Brain microvascular endothelial cell (primary cell): ENCODE measurements at regions not wholly inside any gene's neighbourhood (a gene's known extent, or its start where the extent isn't known, plus 50 kb on each side); places are given as distances from the start of the nearest gene placed in this dataset.
"Not testable (repeated sequence)": the region's sequence is repeated elsewhere in the genome, so short reads cannot be mapped to it uniquely, and the experiment has no call there.

Experiments
- DNase-seq: peaks from one replicate; pipeline ENCODE4 v3.0.0-alpha.2; 2020
- H3K27ac ChIP-seq: fragments of 250-450 bp; sonication (Bioruptor Pico); 2 replicates; pipeline ENCODE4 v1.5.1; 2020; ENCODE audit warnings: mild to moderate bottlenecking, moderate library complexity
- H3K27me3 ChIP-seq: fragments of 250-450 bp; sonication (Bioruptor Pico); replicated peaks from 2 replicates; pipeline ENCODE4 v1.5.1; 2020; ENCODE audit warnings: mild to moderate bottlenecking
- H3K36me3 ChIP-seq: fragments of 250-450 bp; sonication (Bioruptor Pico); replicated peaks from 2 replicates; pipeline ENCODE4 v1.5.1; 2020; ENCODE audit warnings: mild to moderate bottlenecking
- H3K4me3 ChIP-seq: 2 replicates; pipeline ENCODE4 v1.5.1; 2011; ENCODE audit warnings: low read depth, mild to moderate bottlenecking, control low read depth, low read length, moderate library complexity
- CTCF ChIP-seq: IDR thresholded peaks from 2 replicates; pipeline ENCODE4 v1.5.1; 2011; ENCODE audit warnings: low read depth, mild to moderate bottlenecking, moderate library complexity, low read length, control low read depth, inconsistent platforms; ENCODE audit errors: missing control alignments
- in situ Hi-C: cut with HindIII; loops from 2 replicates; pipeline ENCODE4 v1.10.0; 2017; ENCODE audit warnings: low sequenced_read_pairs, low pct_ligation_motif_present

GRCh38 chr5:100708645-100709171, 173.5 kb downstream of the FAM174A start:
- TF ChIP-seq CTCF, result no peak
- no peaks in the 10 kb centered on the region for H3K36me3 ChIP-seq
- H3K27me3 ChIP-seq, result no peaks in the 10 kb centered on the region
- H3K4me3 ChIP-seq, result no peak overlapping the region
- H3K27ac ChIP-seq, result no peak overlapping the region
- no peak for DNase-seq
- in situ Hi-C loops, result no loop called here

DNA sequence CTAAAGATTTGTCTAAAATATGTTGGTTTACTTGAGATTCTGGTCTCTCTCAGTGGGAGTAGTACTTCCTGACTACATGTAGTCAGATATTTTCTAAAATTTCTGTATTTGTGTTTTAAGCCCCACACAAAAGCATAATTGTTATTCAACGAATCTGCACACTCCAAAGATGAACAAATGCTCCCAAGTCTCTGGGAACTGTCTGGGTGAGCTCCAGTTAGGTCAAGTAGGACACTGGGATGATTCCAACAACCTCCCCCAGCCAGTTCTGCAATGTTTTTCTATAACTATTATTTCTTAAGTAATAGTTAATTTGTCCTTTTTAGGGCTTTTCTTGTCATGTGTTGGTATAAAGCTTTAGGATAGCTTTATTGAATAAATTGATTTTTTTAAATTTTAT, 174.6 kb downstream of the FAM174A start:
- Histone ChIP-seq H3K27me3 (no peaks in the 10 kb centered on the region), H3K36me3 (no peaks in the 10 kb centered on the region), H3K4me3 (no peak overlapping the region), H3K27ac (no peak overlapping the region)
- no peak for TF ChIP-seq CTCF
- no peak for DNase-seq
- in situ Hi-C loops, result no loop called here

DNA sequence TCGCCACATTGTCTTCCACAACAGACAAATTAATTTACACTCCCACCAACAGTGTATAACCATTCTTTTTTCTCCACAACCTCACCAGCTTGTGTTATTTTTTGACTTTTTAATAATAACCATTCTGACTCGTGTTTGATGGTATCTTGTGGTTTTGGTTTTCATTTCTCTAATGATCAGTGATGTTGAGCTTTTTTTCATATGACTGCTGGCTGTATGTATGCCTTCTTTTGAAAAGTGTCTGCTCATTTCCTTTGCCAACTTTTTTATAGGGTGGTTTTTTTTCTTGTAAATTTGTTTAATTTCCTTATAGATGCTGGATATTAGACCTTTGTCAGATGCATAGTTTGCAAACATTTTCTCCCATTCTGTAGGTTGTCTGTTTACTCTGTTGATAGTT, 179.6 kb downstream of the FAM174A start:
- in situ Hi-C loops, DNase-seq, H3K36me3 ChIP-seq, H3K4me3 ChIP-seq, H3K27ac ChIP-seq, H3K27me3 ChIP-seq: not testable (repeated sequence)

- TF ChIP-seq CTCF, result no peak
- H3K4me3 ChIP-seq, result no peak overlapping the region
- no peak overlapping the region for H3K27ac ChIP-seq
- no peaks in the 10 kb centered on the region for H3K36me3 ChIP-seq
- in situ Hi-C loops, result no loop called here
- no peak for DNase-seq
- no peaks in the 10 kb centered on the region for H3K27me3 ChIP-seq
Measured at GRCh38 chr5:100722657-100723056, 180.4 kb downstream of the ST8SIA4 start.

GRCh38 chr5:100723229-100723628, 179.9 kb downstream of the ST8SIA4 start:
- in situ Hi-C loops, result no loop called here
- no peaks in the 10 kb centered on the region for H3K27me3 ChIP-seq
- DNase-seq, result no peak
- H3K27ac ChIP-seq, result no peak overlapping the region
- no peaks in the 10 kb centered on the region for H3K36me3 ChIP-seq
- no peak overlapping the region for H3K4me3 ChIP-seq
- no peak for TF ChIP-seq CTCF

DNA sequence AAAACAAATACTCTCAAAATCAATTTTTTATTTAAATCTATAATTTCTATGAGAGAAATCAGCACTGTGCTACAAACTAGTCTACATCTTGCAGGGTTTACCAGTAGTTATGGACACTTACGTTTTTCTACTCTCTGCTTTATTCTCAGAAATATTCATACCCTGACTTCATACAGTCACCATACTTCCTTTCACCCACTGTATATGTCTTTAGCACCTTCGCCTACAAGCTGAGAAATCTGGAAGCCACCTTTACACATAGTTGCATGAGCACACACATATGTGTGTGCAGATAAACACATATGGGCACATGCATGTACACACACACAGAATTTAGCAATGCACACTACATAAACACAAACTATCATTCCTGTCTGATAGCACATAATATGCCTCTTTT, 177.0 kb downstream of the ST8SIA4 start:
- DNase-seq, result no peak
- in situ Hi-C loops, result no loop called here
- H3K27me3 ChIP-seq, result no peaks in the 10 kb centered on the region
- H3K4me3 ChIP-seq, result no peak overlapping the region
- H3K36me3 ChIP-seq, result no peaks in the 10 kb centered on the region
- H3K27ac ChIP-seq, result no peak overlapping the region
- no peak for TF ChIP-seq CTCF
